Trophoblast cell (in vitro differentiated cells and primary cell): ENCODE measurements at regions not wholly inside any gene's neighbourhood (a gene's known extent, or its start where the extent isn't known, plus 50 kb on each side); places are given as distances from the start of the nearest gene placed in this dataset.
A peak's percentile ranks its signal among the peaks of the same experiment; 100 is the strongest.

Experiments
- DNase-seq, 2 donors: peaks; one replicate each; pipeline ENCODE4 v3.0.0-alpha.2; 2016
- H2AFZ ChIP-seq: 2 replicates; pipeline ENCODE4 v1.6.1; 2013; ENCODE audit warnings: low read length, moderate library complexity, mild to moderate bottlenecking; ENCODE audit not compliant: insufficient read depth, poor library complexity
- H2AK5ac ChIP-seq: 2 replicates; pipeline ENCODE4 v1.6.1; 2013; ENCODE audit warnings: mild to moderate bottlenecking, low read length
- H2BK120ac ChIP-seq: 2 replicates; pipeline ENCODE4 v1.6.1; 2013; ENCODE audit warnings: low read length, mild to moderate bottlenecking, moderate library complexity; ENCODE audit not compliant: insufficient read depth, poor library complexity
- H2BK12ac ChIP-seq: 2 replicates; pipeline ENCODE4 v1.6.1; 2013; ENCODE audit warnings: mild to moderate bottlenecking, low read length, moderate library complexity
- H2BK5ac ChIP-seq: 2 replicates; pipeline ENCODE4 v1.6.1; 2013; ENCODE audit warnings: low read length, low read depth, moderate library complexity, mild to moderate bottlenecking; ENCODE audit not compliant: poor library complexity
- H3K14ac ChIP-seq: 2 replicates; pipeline ENCODE4 v1.6.1; 2013; ENCODE audit warnings: mild to moderate bottlenecking, low read length
- H3K18ac ChIP-seq: 2 replicates; pipeline ENCODE4 v1.6.1; 2013; ENCODE audit warnings: mild to moderate bottlenecking, low read length
- H3K23ac ChIP-seq: 2 replicates; pipeline ENCODE4 v1.6.1; 2013; ENCODE audit warnings: low read length
- H3K27ac ChIP-seq: 2 replicates; pipeline ENCODE4 v1.5.1; 2013; ENCODE audit warnings: low read depth, mild to moderate bottlenecking, inconsistent platforms, low read length, moderate library complexity
- H3K27me3 ChIP-seq: 2 replicates; pipeline ENCODE4 v1.6.1; 2013; ENCODE audit warnings: inconsistent platforms, mild to moderate bottlenecking, low read length, moderate library complexity; ENCODE audit not compliant: insufficient read depth
- H3K36me3 ChIP-seq, 2 experiments: 1 replicate in 1 of 2; 2 replicates in 1 of 2; pipeline ENCODE4 v1.6.1; 2013; ENCODE audit warnings: low read length in 2 of 2, mild to moderate bottlenecking in 2 of 2, moderate library complexity in 1 of 2; ENCODE audit not compliant: insufficient read depth in 2 of 2, control insufficient read depth in 1 of 2
- H3K4ac ChIP-seq: 2 replicates; pipeline ENCODE4 v1.6.1; 2013; ENCODE audit warnings: low read depth, mild to moderate bottlenecking, low read length, moderate library complexity
- H3K4me1 ChIP-seq, 2 experiments: 1 replicate in 1 of 2; 2 replicates in 1 of 2; pipeline ENCODE4 v1.6.1; 2013; ENCODE audit warnings: low read length in 2 of 2, mild to moderate bottlenecking in 2 of 2, moderate library complexity in 1 of 2; ENCODE audit not compliant: insufficient read depth in 2 of 2, control insufficient read depth in 1 of 2
- H3K4me2 ChIP-seq: 2 replicates; pipeline ENCODE4 v1.6.1; 2013; ENCODE audit warnings: inconsistent platforms, mild to moderate bottlenecking, low read length, moderate library complexity
- H3K4me3 ChIP-seq: 2 replicates; pipeline ENCODE4 v1.5.1; 2013; ENCODE audit warnings: mild to moderate bottlenecking, low read depth, low read length, inconsistent platforms
- H3K79me1 ChIP-seq: one replicate; pipeline ENCODE4 v1.6.1; 2013; ENCODE audit warnings: low read length
- H3K79me2 ChIP-seq: 2 replicates; pipeline ENCODE4 v1.6.1; 2013; ENCODE audit warnings: low read length, mild to moderate bottlenecking; ENCODE audit not compliant: control insufficient read depth, insufficient read depth, poor library complexity
- H3K9ac ChIP-seq: 2 replicates; pipeline ENCODE4 v1.6.1; 2013; ENCODE audit warnings: mild to moderate bottlenecking, low read length
- H3K9me3 ChIP-seq: 2 replicates; pipeline ENCODE4 v1.6.1; 2013; ENCODE audit warnings: low read depth, mild to moderate bottlenecking, control low read depth, inconsistent platforms, low read length; ENCODE audit not compliant: insufficient read depth
- H4K12ac ChIP-seq: 2 replicates; pipeline ENCODE4 v1.6.1; 2013; ENCODE audit warnings: low read depth, mild to moderate bottlenecking, low read length, moderate library complexity
- H4K8ac ChIP-seq: 2 replicates; pipeline ENCODE4 v1.6.1; 2013; ENCODE audit warnings: low read depth, mild to moderate bottlenecking, low read length, moderate library complexity
- H4K91ac ChIP-seq: one replicate; pipeline ENCODE4 v1.6.1; 2013; ENCODE audit warnings: low read depth, mild to moderate bottlenecking, low read length, moderate library complexity
- WGBS: extraction: QIAGEN DNeasy Blood & Tissue Kit; methylation state at CpG from one replicate; pipeline ENCODE4 v1.1.7; 2013; ENCODE audit warnings: missing lambda C conversion rate; ENCODE audit not compliant: insufficient read length, insufficient coverage; ENCODE audit errors: extremely low coverage; 5-methylcytosine and 5-hydroxymethylcytosine counted together

GRCh38 chr10:4022473-4022872, 237.5 kb upstream of the KLF6 start:
- H3K4me3 ChIP-seq: no peak overlapping the region
- H2BK5ac ChIP-seq: peak overlapping the region; percentile 38
- peak overlapping the region; percentile 79 for H4K91ac ChIP-seq
- H3K79me2 ChIP-seq: no peaks in the 10 kb centered on the region
- no peaks in the 10 kb centered on the region for H3K27me3 ChIP-seq
- WGBS: no CpG with 5 or more reads among the region's 7 CpGs
- no peak overlapping the region for H3K23ac ChIP-seq
- H2AK5ac ChIP-seq: no peak overlapping the region
- H4K8ac ChIP-seq: peak overlapping the region; percentile 49
- H3K36me3 ChIP-seq: no peaks in the 10 kb centered on the region
- no peak overlapping the region for H4K12ac ChIP-seq
- H3K4me1 ChIP-seq: peaks cover 12 to 15% of the 10 kb centered on the region in 2 experiments
- no peak overlapping the region for H3K9ac ChIP-seq
- H2BK120ac ChIP-seq: peak overlapping the region; percentile 40
- peaks cover 21% of the 10 kb centered on the region for H3K79me1 ChIP-seq
- H3K4ac ChIP-seq: peak overlapping the region; percentile 42
- H3K9me3 ChIP-seq: no peaks in the 10 kb centered on the region
- H2BK12ac ChIP-seq: peak overlapping the region; percentile 90
- peak in 1 of 2 donors; percentile 44 for DNase-seq
- peak overlapping the region; percentile 42 for H3K14ac ChIP-seq
- H2AFZ ChIP-seq: no peak overlapping the region
- H3K4me2 ChIP-seq: no peak overlapping the region
- H3K27ac ChIP-seq: peak overlapping the region; percentile 26
- no peak overlapping the region for H3K18ac ChIP-seq

GRCh38 chr10:4020631-4021030, 235.6 kb upstream of the KLF6 start:
- H3K4me1 ChIP-seq: peaks cover 12 to 15% of the 10 kb centered on the region in 2 experiments
- H3K18ac ChIP-seq: no peak overlapping the region
- H3K79me1 ChIP-seq: peaks cover 17% of the 10 kb centered on the region
- H3K9ac ChIP-seq: no peak overlapping the region
- H2BK120ac ChIP-seq: no peak overlapping the region
- H2BK5ac ChIP-seq: no peak overlapping the region
- no peak overlapping the region for H3K27ac ChIP-seq
- H2AK5ac ChIP-seq: no peak overlapping the region
- H3K14ac ChIP-seq: no peak overlapping the region
- no peak overlapping the region for H4K12ac ChIP-seq
- H3K79me2 ChIP-seq: no peaks in the 10 kb centered on the region
- H2AFZ ChIP-seq: no peak overlapping the region
- H3K4me3 ChIP-seq: no peak overlapping the region
- H3K4me2 ChIP-seq: no peak overlapping the region
- H4K91ac ChIP-seq: no peak overlapping the region
- H3K36me3 ChIP-seq: no peaks in the 10 kb centered on the region
- H3K23ac ChIP-seq: no peak overlapping the region
- no peaks in the 10 kb centered on the region for H3K9me3 ChIP-seq
- H2BK12ac ChIP-seq: peak overlapping the region; percentile 78
- DNase-seq: no peak
- H4K8ac ChIP-seq: peak overlapping the region; percentile 41
- 95% methylated on average over 2 of the region's 5 CpGs for WGBS
- H3K4ac ChIP-seq: no peak overlapping the region
- no peaks in the 10 kb centered on the region for H3K27me3 ChIP-seq

GRCh38 chr10:4018054-4018511, 233.1 kb upstream of the KLF6 start:
- peak in 1 of 2 donors; percentile 22 for DNase-seq
- Histone ChIP-seq H3K36me3 (no peaks in the 10 kb centered on the region), H3K14ac (no peak overlapping the region), H3K79me2 (no peaks in the 10 kb centered on the region), H3K23ac (no peak overlapping the region), H3K27ac (no peak overlapping the region), H4K91ac (no peak overlapping the region), H3K4me2 (no peak overlapping the region), H3K4ac (no peak overlapping the region), H2BK120ac (no peak overlapping the region), H3K79me1 (peaks cover 9% of the 10 kb centered on the region), H2BK5ac (no peak overlapping the region), H4K12ac (no peak overlapping the region), H2AK5ac (peak overlapping the region; percentile 36), H3K27me3 (no peaks in the 10 kb centered on the region), H2BK12ac (peak overlapping the region; percentile 85), H4K8ac (peak overlapping the region; percentile 20), H2AFZ (no peak overlapping the region), H3K9ac (no peak overlapping the region), H3K9me3 (no peaks in the 10 kb centered on the region), H3K18ac (no peak overlapping the region), H3K4me3 (no peak overlapping the region), H3K4me1 (peaks cover 0 to 2% of the 10 kb centered on the region in 2 experiments)
- WGBS: no CpG with 5 or more reads among the region's 4 CpGs

- Histone ChIP-seq H3K23ac (no peak overlapping the region), H2BK5ac (no peak overlapping the region), H3K4ac (no peak overlapping the region), H2AK5ac (no peak overlapping the region), H4K91ac (no peak overlapping the region), H3K36me3 (no peaks in the 10 kb centered on the region), H3K4me3 (no peak overlapping the region), H3K27me3 (no peaks in the 10 kb centered on the region), H3K9me3 (no peaks in the 10 kb centered on the region), H2BK12ac (no peak overlapping the region), H3K14ac (no peak overlapping the region), H4K12ac (no peak overlapping the region), H3K9ac (no peak overlapping the region), H3K79me2 (no peaks in the 10 kb centered on the region), H4K8ac (no peak overlapping the region), H3K79me1 (peaks cover 6% of the 10 kb centered on the region), H2AFZ (no peak overlapping the region), H3K18ac (no peak overlapping the region), H3K4me2 (no peak overlapping the region), H2BK120ac (no peak overlapping the region), H3K4me1 (no peaks in the 10 kb centered on the region), H3K27ac (no peak overlapping the region)
- no peak for DNase-seq
- WGBS: no CpG with 5 or more reads among the region's 8 CpGs
Observed at GRCh38 chr10:4017336-4017735, 232.3 kb upstream of the KLF6 start.
